ENCODE measurements at regions not wholly inside any gene's neighbourhood (a gene's known extent, or its start where the extent isn't known, plus 50 kb on each side); places are given as distances from the start of the nearest gene placed in this dataset.

GRCh38 chr15:95869920-95870319, 460.6 kb upstream of the NR2F2 start:
- TF ChIP-seq YY1 (IDR thresholded peaks at IDR 0.05; ENCODE audit: insufficient read depth, insufficient read length) (no peak), SUZ12 (IDR thresholded peaks at IDR 0.05; ENCODE audit: extremely low read depth, insufficient read depth, insufficient read length) (no peak), ZNF274 (IDR thresholded peaks at IDR 0.05; ENCODE audit: low read depth, low read length) (no peak)
